HG03457 (cell line): ENCODE measurements at regions not wholly inside any gene's neighbourhood (a gene's known extent, or its start where the extent isn't known, plus 50 kb on each side); places are given as distances from the start of the nearest gene placed in this dataset.

ENCODE experiments used
- ATAC-seq: cut with Tn5 transposase; IDR thresholded peaks from one replicate; pipeline ENCODE4 v1.9.1; 2021; ENCODE audit warnings: moderate number of reproducible peaks; ENCODE audit not compliant: unreplicated experiment

DNA sequence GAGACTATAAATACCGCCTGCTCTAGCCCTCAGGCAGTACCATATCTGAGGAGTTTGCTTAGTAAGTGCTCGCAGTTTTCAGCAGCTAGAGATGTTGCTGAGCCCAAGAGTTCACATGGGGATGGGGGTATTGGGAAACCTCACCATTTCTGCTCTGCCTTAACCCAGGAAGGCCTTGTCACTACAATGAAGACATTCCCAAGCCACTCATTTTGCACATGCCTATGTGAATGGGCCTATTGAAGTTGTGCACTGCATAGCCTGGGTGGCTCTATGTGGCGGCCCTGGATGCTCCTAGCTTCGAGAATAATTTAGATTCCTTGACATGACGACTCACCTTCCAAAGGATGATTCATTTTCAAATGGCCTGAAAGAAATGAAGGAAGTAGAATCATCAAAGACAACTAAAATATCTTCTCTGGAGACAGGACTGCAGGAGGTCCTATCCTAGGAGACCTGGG lies 163.4 kb downstream of the ADAMTS15 start:
- ATAC-seq = no peak

DNA sequence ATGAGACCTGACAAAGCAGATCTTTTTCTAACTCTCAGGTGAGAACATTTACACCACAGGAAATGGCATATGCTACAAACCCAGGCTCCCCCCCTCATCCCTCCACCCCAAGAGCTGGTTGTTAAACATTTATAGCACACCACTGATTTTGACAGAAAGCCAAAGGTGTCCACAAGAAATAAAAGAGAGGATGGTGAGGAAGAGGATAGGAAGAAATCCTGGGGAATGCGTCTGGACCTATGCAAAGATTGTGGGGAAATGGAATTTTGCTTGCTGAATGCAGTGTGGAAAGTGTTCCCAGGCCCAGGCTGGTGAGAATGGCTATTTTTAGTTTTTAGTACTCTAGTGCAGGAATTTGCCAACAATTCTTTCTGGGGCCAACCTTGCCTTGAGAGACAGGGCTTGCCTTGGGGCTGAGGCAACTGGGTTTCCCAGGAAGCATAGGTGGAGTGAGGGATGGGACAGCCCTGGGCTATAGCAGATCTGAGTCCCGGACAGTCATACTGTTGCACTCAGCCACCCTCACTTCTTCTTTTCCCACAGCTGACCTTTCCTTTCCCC lies 163.9 kb downstream of the ADAMTS15 start:
- no peak for ATAC-seq

DNA sequence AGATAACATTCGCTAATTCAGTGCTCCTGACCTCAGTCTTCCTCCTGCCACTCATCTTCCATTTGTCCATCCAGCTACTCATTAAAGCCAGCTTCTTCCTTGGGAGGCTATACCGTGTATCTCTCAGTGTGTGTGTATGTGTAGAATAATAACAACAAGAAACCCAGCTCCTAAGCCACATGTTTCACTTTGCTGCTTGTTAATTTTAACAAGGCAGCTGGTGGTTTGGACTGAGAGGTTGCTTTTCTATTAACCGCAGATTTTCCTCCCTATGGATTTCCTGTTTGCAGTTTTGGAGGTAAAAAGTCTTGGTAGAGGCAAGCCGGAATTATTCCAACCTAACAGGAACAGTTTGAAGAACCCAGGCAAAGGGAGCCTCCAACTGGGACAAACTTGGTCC lies 165.0 kb downstream of the ADAMTS15 start:
- no peak for ATAC-seq

DNA sequence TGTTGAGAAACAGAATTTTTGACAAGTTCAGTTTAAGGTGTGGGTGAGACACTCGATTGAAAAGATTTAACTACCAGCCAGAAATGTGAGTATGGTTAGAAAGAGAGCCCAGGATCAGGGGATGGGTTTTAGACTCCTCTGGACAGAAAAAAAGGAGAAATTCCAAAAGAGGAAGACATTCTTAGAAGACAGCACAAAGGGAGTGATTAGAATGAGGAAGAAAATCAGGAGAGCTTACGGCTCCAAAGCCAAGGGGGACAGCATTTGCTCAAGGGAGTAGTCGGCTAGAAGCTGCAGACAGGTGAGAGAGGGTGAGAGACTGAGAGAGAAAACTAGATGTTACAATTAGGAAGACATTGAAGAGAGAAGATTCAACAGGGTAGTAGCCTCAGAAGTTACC lies 166.1 kb downstream of the ADAMTS15 start:
- ATAC-seq = no peak

DNA sequence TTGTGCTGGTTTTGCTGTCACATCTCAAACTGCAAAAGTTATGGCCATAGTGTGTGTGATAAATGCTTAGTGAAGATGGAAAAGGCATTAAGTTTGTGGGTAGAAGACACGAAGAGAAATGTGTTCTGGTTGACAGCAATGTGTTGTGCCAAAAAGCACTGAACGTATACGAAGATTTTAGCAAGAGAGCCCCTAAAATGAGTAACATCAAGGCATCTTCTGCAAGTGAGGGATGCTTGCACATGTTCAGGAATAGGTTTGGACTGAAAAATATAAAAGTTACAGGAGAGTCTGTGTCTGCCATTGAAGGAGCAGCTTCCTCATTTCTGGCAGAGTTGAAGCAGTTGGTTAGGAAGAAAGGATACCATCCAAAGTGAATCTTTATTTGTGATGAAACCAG lies 167.1 kb downstream of the ADAMTS15 start:
- ATAC-seq = no peak

DNA sequence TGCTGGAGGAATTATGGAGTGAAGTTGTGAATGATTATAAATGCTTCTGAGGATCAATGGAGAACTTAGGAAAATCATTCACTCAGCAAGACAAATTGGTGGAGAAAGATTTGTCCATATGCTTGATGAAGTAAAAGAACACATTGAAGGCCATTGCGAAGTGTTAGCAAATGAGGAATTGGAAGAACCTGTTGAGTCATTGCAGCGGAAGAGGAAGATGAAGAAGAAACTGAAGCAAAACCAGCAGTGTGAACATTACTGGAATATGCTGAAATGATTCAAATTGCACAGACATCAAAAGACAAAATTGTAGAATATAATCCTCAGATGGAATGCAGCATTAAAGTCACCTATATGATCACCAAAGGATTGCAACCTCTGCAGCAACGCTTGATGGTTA lies 168.1 kb downstream of the ADAMTS15 start:
- ATAC-seq = no peak

DNA sequence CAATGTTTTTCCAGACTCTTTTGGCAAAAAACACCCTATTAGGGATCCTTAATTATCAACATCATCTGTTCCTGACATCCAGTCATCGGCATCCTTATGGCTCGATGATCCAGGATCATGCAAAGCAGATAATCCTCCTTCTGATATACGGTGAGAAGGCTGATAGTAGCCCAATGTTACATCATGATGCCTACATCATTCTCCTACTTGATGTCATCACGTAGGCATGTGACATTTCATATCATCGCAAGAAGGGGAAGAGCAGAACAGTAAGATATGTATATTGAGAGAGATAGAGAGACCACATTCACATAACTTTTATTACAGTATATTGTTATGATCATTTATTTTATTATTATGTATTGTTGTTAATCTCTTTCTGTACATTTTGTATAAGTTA lies 168.6 kb downstream of the ADAMTS15 start:
- ATAC-seq = no peak

DNA sequence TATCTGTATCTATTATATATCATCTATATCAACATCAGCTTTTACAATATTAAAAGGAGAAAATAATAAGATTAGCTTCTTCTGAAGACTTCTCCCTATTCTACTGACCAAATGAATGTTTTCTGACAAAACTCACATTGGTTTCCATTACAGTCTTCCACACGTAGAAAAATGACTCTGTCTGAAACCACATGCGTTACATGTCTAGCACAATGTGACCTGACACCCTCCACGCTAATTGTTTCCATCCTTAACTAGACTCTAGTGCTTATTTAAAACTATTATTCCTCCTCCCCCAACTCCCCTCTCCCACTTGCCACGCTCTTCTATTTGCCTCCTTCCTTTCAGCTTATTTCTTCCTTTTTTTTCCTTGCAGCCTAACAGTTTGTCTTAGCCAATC lies 172.1 kb downstream of the ADAMTS15 start:
- no peak for ATAC-seq

DNA sequence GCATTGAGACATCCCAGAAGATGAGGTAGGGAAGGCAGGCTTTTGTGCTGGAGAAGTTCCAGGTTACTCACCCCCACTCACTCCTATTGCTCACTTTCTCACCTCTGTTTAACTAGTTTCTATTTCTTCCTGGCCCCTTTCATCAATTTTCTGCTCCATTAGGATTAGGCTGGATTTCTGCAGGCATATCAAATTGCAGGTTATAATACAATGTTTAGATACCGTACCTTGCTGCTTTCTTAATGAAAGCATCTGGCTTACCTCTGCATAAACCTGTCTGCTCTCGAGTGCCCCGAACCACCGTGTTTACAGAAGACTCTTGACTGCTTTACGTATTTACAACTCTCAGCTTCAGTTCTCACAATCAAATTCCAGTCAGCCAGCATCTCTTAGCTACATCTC lies 173.7 kb downstream of the ADAMTS15 start:
- no peak for ATAC-seq

DNA sequence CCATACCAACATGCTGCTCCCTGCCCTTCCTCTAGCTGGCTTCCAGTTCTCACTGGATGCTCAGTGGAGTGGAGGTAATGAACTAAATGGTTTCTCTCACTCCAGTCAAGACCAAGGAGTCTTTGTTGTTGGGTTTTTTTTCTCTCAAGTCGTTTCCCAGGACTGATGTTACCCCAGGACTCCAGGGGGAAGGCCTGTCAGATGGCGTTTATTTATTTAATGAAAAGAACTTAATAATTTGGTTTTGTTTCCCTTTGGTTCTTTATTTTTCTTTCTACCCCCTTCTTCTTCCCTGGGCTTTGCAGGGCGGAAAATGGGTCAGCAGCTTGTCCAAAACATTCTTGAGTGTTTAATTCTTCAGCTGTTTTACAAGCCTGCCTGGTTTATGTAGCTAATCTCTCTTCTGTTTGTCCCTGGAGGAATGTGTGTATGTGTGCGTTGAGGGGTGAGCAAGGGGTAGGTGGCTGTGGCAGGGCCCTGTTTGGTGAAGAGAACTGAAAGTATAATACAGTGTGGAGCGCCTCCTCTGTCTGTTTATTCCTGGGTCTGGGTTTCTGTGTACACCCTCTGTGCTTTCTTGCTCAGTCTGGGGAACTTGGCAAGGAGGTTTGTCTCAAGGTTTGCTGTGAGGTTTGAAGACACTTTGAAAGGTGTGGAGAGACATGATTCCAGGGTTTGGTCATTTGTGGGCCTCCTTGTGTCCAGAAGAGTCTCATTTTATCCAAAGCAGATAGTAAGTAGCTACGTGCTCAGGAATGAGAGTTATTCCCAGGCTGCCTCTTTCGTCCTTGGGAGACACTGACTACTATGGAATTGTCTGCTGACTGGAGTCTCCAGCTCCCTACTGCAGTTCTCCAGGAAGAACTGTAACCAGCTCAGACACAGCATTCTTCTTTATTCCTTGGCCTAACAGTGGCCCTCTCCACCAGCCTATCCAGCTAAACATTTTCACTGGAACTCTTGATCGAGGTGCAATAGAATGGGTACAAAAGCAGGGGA lies 175.5 kb downstream of the ADAMTS15 start:
- no peak for ATAC-seq

DNA sequence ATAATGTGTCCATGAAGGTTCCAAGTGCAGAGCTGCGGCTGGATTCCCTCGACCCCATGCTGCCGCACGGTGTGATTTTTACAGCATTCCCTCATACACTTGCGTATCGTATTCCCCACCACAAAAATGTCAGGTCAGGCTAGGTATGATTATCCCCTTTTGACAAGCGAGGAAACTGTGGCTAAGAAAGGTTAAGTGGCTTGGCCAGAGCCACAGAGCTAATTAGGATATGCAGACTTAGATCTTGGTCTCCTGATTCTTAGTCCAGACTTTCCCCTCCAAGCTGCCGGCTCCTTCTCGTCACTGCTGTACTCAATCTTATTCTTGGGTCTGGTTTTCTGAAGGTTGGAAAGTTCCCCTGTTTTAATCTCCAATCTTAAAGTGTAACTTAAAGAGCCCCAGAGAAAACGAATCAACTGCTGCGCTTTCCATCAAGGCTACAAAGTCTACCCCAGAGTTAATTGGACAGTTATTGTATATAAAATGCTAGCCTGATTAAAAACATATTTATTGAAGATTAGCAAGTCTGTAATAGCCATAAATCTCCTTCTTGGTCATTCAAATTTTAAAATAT lies 176.6 kb downstream of the ADAMTS15 start:
- ATAC-seq = no peak

DNA sequence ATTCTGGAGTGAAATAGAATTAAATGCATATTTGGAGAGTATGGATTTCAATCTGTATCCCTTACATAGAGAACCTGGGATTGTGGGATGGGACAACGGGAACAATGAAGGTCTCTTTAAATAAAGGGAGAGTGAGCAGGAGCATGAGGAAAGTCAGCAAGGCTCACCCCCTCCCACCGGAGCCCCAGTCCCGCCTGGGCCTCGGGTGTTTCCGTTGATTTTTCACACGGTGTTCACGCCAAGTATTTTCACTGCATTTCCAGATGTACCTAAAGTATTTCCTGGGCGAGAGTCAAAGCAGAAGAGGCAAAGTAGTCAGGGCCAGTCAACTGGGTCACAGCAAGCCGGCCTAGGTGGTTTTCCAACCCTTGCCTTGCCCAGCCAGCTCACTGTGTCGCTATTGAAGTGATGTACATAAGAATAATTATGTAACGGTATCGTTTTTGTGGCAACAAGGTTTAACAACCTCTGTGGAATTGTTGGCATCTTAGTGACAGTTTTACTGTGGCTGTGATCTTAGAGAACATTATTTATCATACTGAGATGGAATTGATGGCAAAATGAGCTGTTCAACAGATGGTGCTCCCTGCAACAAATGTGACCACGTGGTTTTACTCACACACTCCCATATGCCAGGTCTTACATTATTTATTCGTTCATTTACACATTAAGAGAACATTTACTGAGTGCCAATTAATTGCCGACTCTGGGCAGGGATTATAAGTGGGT lies 177.3 kb downstream of the ADAMTS15 start:
- no peak for ATAC-seq

DNA sequence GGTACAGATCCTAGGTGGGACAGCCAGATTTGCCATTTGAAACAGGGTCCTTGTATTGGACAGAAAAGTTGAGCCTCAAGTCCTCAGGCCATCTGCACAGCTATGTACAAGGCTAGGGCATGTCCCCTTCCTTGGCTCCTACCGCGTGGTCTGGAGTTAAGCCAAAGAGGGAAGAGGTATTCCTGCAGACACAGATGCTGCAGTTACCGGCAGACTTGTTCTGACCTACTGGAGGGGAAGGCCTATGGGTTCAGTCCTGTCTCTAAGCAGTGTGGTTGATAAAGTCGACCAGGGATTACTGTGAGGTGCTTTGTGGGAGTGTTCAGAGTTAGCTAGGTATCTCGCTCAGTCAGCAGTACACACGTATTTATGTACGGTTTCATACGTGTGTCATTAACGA lies 180.6 kb downstream of the ADAMTS15 start:
- no peak for ATAC-seq

DNA sequence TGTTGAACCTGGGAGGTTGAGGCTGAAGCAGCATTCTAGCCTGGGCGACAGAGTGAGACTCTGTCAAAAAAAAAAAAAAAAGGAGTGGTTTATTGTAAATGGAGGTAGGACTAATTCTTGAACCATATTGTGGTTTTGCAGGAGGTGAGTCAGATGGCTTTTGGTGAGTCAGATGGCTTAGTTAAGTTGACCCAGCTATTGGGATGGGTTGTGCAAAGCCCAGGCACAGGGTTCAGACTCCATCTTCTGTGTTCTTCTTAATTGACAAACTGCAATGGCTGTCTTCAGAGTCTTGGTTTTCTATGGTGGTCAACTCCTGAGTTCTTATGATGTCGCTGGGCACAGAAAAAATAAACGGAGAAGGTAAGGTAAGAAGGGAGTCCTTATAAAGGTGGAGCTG lies 182.7 kb downstream of the ADAMTS15 start:
- no peak for ATAC-seq

DNA sequence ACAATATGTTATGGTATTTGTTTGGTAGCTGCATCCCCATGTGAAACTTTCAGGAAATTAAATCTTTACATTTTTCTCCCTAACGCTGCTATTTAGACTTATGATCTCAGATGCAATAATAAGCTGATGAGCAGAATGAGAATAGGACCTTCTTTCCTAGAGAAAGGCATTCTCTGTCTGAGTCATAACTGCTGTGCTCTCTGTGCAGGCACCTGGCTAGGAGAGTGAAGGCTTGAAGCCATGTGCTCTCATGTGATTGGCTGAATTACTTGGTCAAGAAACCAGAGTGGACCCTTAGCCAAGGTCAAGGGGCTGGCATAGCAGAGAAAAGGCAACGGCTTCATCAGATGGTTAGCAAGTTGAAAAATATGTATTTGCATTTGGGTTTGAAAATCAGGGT lies 185.0 kb downstream of the ADAMTS15 start:
- ATAC-seq = no peak

DNA sequence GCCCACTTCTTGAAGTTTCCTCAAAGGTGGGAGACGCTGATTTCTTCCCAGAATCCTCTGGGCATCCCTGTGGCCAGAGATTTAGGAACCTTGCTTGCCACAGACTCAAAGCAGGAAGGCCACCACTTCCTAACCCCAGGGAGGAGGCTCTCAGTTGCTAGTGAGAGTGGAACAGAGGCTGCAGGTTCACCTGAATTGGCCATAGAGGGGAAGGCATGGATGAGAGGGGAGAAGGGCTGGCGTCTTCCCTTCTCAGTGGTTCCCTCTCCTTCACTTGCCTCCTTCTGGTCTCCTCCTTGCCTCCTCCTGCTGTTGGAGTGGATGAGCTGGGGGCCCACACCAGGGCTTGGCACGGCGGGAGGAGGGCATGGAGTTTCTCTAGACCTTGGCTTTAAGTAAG lies 185.7 kb downstream of the ADAMTS15 start:
- no peak for ATAC-seq

DNA sequence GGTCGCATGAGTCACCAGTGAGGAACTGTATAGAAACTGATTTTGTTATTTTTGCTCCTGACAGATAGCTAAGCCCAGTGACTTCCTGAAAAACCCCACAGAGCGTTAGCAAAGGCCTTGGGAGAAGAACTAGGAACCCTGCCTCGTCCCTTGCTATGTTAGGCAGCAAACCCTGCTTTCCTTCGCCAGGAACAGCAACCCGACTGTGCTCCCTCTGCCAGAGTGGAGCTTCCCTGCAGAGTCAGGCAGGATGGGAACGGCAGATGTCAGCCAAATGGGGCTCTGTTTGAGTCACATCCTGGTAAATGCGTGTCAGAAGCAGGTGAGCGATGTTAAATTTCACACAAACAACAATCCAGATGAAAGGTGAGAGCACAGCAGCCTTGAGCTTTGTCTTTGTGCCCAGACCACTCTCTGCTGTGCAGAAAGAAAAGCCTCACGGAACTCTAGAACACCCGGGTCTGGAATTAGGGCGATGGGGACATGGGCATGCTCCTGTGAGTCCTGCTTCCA lies 186.6 kb downstream of the ADAMTS15 start:
- ATAC-seq = no peak

DNA sequence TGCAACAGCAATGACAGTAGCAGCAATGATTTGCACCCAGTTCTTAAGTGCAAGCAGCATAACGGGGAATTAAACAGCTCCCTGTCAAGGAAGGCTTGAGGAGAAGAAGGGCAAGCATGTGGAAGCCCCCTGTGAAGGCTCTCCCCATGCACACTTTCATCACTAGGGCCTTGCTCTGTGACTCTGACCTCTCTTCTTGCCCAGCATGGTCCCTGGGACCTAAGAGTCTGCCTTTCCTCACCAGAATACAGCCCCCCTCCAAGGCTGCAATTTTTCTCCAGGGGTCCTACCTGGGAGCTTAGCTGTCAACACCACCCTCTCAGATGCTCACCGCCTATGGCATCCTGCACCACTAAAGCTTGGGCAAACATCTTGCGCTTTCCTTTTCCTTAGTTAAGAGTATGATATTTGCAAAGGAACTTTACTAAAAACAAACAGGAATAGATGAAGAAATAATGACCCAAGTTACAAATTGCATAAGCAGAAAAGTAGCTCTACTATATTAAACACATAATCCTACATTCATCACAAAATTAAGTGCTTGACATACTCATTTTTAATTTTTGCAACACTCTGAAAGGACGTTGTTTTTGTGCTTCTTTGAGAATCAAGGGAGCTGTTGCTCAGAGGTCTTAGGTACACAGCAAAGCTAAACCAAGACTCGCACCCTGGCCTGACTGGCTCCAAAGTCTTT lies 187.6 kb downstream of the ADAMTS15 start:
- no peak for ATAC-seq

DNA sequence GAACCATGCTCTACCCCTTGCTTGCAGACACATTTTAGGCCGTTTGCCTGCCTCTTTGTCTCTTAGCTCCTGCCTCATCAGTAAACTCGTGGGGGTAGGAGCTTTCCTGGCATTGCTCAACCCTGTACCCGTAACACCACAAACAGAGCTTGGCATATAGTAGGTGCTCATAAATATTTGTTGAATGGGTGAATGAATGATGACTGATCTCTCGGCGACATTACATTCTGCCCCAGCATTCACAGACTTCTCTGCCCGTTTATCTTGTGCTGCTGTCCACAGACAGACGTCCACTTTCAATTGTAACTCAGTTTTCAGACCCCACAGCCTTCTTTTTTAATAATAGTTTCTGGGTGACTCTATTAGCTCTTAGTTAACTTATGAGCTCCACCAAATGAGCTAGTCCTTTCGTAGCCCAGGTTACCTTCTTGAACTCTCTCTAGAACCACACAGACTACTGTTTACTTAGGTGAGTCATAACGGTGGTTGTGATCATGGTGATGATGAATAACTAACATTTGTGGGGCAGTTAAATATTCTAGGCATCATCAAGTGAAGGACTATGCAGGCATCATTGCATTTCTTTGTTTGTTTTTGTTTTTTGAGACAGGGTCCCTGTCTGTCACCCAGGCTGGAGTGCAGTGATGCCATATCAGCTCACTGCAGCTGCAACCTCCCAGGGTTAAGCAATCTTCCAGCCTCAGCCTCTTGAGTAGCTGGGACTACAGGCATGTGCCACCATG lies 188.4 kb downstream of the ADAMTS15 start:
- peak; percentile 65 for ATAC-seq

DNA sequence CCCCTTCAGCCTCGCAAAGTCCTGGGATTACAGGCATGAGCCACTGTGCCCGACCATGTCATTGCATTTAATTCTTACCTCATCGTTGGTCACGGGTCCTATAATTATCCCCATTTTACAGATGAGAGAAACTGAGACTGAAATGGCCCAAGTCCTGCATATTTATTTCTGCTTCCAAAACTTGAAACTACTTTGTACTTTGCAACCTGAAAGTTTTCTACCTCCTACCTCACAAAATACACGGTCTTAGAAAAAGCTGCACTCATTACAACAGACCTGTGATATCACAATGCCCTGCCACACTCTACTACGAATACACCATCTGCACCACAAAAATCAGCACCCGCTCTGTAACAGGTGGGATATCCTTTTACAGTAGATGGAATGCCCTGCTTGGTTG lies 189.1 kb downstream of the ADAMTS15 start:
- no peak for ATAC-seq
